Right hindlimb (tissue), 1 donor: ENCODE measurements at regions not wholly inside any gene's neighbourhood (a gene's known extent, or its start where the extent isn't known, plus 50 kb on each side); places are given as distances from the start of the nearest gene placed in this dataset.
"Not testable (repeated sequence)": the region's sequence is repeated elsewhere in the genome, so short reads cannot be mapped to it uniquely, and the experiment has no call there.

ENCODE experiments used
- DNase-seq: peaks from one replicate; pipeline ENCODE4 v3.0.0-alpha.2; 2018

GRCh38 chr7:97381815-97382554 is 264.5 kb downstream of the SDHAF3 start:
- DNase-seq = no peak

GRCh38 chr7:97390052-97390451 is 272.6 kb downstream of the SDHAF3 start:
- no peak for DNase-seq

- DNase-seq = no peak
These were observed 273.6 kb downstream of the SDHAF3 start for GRCh38 chr7:97390915-97391593.

- no peak for DNase-seq
These were observed 283.9 kb downstream of the SDHAF3 start for GRCh38 chr7:97401398-97401797.

GRCh38 chr7:97405835-97406234 is 288.3 kb downstream of the SDHAF3 start:
- DNase-seq = no peak

DNA sequence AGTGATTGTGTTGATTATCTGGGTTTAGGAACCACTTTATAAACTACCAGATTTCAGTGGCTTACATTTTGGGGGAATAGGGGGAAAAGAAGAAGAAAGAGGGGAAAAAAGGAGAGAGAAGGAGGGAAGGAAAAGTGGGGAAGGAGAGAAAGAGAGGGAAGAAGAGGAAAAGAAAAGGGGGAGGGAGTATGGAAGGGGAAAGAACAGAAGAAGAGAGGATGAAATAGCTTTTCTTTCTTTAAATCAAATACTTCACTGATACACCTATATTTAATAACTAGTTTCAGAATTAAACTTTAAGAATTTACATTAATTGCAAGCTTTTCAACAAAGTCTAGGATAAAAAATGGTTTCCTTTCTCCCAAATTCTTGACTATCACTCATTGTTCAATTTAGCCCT is 289.6 kb downstream of the SDHAF3 start:
- DNase-seq = no peak

- DNase-seq = no peak
These were observed 291.8 kb downstream of the SDHAF3 start for GRCh38 chr7:97409346-97409745.

GRCh38 chr7:97418312-97418711 is 300.8 kb downstream of the SDHAF3 start:
- DNase-seq = no peak

DNA sequence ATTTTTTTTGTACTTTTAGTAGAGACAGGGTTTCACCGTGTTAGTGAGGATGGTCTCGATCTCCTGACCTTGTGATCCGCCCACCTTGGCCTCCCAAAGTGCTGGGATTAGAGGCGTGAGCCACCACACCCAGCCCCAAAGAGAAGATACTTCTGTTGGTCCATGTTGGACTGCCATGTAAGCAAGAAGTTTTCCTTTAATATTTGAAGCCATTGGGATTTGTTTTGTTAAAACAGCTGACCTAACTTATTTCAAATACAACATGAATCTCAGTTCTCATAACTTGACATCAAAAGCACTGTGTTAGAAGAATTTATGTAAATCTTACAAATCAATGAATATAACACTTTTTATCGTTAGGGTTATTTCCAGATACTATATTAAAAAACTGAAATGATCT is 302.4 kb downstream of the SDHAF3 start:
- no peak for DNase-seq

DNA sequence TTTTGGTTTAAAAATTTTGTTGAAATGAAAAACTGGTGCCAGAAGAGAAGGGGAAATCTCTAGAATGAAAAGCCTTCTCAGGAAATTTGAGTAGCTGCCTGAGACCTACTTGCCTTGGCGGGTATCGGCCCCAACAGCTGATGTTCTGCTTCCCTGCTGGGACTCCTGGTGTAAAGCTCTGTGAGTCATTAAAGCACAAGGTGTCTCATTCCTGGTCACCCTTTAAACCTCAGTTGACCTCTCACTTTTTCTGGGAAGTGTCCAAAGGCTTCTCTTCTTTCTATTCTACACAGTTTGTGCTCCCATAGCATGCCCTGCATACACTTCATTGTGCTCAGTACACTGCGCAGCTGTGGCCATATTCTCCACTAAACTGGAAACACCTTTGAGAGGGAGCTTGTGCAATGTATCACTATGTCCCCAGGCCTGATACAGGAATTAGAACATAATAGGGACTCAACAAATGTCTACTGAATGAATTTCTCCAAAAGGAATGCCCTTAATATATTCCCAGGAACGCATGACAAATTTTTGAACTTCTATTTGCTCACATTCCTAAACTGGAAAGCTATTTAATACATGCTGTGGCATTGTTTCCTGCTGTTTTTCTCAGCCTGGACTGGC is 303.9 kb downstream of the SDHAF3 start:
- no peak for DNase-seq

GRCh38 chr7:97422046-97422445 is 304.5 kb downstream of the SDHAF3 start:
- DNase-seq = no peak

DNA sequence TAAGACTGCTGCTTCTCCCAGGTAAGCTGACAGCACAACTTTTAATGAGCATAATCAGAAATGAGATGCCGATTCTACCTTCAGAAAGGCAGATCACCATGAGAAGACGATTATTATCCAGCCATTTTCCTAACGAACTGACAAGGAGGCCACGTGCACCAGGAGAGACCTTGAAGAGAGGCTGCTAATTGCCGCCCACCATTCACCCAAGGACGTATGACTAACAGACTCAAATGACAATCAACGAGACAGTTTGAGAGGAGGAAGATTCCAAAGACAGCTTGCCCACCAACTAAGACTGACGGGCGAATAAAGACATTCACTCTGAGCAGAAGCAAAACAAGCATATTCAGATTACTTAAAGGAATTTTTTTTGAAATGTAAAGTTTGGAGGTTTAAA is 301.9 kb upstream of the TAC1 start:
- DNase-seq = no peak

DNA sequence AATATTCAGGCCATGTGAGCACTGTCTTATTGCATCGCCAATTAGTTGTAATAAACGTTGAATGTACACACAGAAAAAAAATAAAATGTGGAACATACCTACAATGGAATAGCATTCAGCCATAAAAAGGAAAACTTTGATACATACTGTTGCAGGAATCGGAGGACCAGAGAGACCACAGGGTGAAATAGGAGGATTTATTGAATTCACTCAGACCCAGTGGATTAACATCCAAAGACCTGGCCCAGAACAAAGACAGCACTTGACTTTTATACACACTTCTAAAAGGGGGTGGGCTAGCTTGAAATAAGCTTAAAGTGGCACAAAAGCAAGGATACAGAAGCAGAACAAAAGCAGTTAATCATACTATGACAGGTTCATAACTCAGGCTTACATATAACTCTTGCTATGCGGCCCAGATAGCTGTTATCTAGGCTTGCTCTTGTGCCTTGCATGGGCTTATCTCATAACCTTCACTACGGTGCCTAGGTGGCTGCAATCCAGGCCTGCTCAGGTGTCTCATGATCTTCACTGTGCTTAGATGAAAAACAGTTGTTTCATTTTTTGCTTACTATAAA is 292.2 kb upstream of the TAC1 start:
- no peak for DNase-seq

DNA sequence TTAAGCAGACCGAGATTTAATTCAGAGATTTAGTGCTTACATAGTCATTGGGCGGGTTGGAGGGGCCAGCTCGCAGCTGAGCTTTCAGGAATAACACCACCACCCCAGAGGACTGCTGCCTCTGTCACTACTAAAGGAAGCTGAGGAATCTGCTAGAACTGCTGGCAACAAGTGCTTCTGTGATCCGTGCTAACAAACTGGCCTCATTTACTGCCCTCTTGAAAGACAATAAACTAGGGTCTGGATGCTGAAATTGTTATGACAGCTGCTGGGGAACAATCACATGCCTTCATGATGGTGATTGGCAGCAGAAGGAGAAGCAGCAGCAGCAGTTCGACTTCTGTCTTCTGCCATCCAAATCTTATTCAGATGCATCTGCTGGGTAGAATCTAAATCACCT is 285.5 kb upstream of the TAC1 start:
- peak; percentile 32 for DNase-seq

- DNase-seq = not testable (repeated sequence)
These were observed 282.4 kb upstream of the TAC1 start for GRCh38 chr7:97449448-97449847.

DNA sequence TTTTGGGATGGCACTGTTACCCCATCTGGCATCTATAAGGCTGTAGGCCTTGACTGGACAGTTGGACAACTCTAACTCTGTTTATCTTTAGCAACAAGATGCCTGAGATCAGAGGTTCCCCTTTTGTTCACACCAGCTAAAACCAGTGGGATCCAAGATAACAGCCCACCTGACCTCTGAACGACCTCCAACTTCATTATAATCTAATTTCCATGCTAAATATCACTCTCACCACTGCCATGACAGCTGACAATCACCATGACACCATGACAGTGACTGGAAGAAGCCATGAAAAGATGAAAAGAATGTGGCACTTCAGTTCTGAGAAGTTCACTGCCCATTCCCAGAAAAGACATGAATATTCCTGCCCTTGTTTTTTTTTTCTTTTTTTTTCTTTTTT is 281.4 kb upstream of the TAC1 start:
- no peak for DNase-seq

- no peak for DNase-seq
These were observed 277.2 kb upstream of the TAC1 start for GRCh38 chr7:97454636-97455035.

DNA sequence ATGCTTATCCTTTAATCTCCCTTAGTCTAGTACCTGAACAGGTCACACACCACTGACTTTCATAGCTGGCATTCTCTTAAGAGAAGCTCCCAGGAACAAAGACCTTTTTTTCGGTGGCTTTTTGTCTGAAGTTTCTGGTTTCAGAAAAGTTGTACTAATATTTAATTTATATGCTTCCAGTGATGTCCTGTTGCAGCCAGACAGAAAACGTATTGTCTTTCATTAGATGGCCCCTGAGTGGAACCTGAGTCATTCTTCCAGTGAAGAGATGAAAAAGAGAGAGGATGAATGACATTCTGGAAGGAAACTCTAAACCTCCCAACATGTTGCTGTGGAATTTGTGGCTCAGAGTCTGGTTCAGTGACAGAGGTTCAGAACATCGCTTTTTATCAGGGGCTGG is 274.8 kb upstream of the TAC1 start:
- DNase-seq = no peak

DNA sequence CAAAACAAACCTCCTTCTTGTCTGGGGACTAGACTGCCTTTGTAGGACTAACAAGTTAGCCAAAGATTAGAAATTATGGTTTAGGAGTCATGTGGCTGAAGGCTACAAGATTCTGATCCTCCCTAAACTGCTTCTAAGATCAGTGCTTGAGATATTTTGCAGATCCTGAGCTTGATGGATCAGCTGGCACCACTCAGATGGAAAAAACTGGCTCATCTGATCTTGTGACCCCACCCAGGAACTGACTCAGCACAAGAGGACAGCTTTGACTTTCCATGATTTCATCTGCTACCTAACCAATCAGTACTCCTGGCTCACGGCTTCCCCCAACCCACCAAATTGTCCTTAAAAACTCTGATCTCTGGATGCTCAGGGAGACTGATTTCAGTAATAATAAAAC is 271.5 kb upstream of the TAC1 start:
- no peak for DNase-seq

DNA sequence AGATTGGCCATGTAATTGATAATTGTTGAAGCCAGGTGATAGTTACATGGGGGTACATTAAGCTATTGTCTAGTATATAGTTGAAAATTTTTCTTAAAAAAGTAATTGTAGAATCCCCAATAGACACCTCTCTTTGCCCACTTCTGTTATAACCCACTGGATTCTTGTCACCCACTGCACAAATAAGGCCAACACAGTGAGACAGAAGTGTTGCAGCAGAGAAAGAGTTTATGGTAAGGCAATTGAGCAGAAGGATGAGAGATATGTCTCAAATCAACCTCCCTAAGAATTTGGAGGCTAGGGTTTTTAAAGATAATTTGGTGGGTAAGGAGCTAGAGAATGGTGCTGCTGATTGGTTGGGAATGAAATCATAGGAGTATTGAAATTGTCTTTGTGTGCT is 270.3 kb upstream of the TAC1 start:
- no peak for DNase-seq

DNA sequence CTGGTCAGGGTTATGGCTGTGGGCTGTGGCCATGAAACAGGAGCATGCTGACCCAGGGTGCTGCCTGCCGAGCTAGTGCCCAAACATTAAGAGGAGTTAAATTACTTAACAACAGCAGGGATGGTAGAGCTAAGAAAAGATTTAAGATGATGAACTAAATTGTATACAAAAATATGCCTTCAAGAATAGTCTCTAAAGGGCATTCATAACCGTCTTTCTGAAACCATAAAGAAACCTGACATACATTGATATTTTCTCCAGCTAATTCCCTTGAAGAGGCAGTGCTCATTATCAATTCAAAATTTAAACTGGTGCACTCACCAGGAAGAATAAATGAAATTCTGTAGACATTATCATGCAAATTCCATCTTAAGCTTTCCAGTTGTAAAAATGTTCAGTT is 265.8 kb upstream of the TAC1 start:
- no peak for DNase-seq

DNA sequence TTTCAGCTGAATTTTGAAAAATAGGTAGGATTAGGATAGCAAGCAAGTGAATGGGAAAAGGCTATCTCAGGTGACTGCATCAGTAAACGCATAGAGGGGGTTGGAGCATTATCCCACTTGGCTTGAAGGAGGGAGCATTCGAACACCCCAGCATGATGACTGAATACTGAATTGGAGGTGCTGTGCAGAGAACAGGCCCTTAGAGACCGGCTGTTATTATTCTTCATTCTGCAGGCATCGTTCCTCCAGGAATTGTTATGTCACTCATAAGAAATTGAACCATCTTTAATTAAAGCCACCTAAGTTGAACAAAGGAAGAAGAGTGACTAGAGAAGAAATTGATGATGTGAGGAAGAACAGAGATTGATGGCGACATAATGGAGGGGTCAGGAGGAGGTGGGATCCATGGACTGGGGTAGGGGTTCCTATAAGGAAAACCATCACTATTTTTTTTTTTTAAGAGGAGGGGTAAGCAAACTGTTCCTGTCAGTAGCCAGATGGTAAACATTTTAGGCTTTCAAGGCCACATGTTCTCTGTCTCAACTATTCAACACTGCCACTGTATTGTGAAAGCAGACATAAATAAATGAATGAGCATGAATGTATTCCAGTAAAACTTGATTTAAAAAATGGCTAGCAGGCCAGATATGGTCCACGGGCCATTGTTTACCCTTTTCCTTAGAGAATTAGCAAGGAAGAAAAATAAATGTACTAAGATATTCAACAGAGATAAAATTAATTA is 264.7 kb upstream of the TAC1 start:
- DNase-seq = no peak

- DNase-seq = no peak
These were observed 263.4 kb upstream of the TAC1 start for GRCh38 chr7:97468493-97468892.
